DOHH2 (cell line): ENCODE measurements at regions not wholly inside any gene's neighbourhood (a gene's known extent, or its start where the extent isn't known, plus 50 kb on each side); places are given as distances from the start of the nearest gene placed in this dataset.

ENCODE experiments used
- H3F3A ChIP-seq: fragments of 200-600 bp; sonication (generic), shearing (Covaris generic); 2 replicates; pipeline ENCODE4 v1.6.0; 2016; ENCODE audit warnings: antibody characterized with exemption, mild to moderate bottlenecking; ENCODE audit not compliant: control insufficient read depth, insufficient read depth
- H3K27ac ChIP-seq: fragments of 200-600 bp; sonication (generic); 2 replicates; pipeline ENCODE4 v1.5.1; 2014; ENCODE audit warnings: low read depth, mild to moderate bottlenecking, low read length, moderate library complexity
- H3K27me3 ChIP-seq: fragments of 200-600 bp; sonication (generic); 2 replicates; pipeline ENCODE4 v1.6.1; 2014; ENCODE audit warnings: mild to moderate bottlenecking, low read length, mixed read lengths; ENCODE audit not compliant: control insufficient read depth
- H3K36me3 ChIP-seq: fragments of 200-600 bp; sonication (generic); 2 replicates; pipeline ENCODE4 v1.6.1; 2014; ENCODE audit warnings: mild to moderate bottlenecking, low read length, moderate library complexity, mixed read lengths; ENCODE audit not compliant: control insufficient read depth
- H3K4me1 ChIP-seq: fragments of 200-600 bp; sonication (generic); 2 replicates; pipeline ENCODE4 v1.6.1; 2014; ENCODE audit warnings: mild to moderate bottlenecking, low read length, mixed read lengths; ENCODE audit not compliant: control insufficient read depth
- H3K4me2 ChIP-seq: fragments of 200-600 bp; sonication (generic); 2 replicates; pipeline ENCODE4 v1.6.0; 2014; ENCODE audit warnings: mild to moderate bottlenecking, low read length, moderate library complexity
- H3K4me3 ChIP-seq: fragments of 200-600 bp; sonication (generic); 2 replicates; pipeline ENCODE4 v1.5.1; 2014; ENCODE audit warnings: mild to moderate bottlenecking, low read length, mixed read lengths
- H3K79me2 ChIP-seq: fragments of 200-600 bp; sonication (generic); 2 replicates; pipeline ENCODE4 v1.6.1; 2014; ENCODE audit warnings: mild to moderate bottlenecking, low read length, mixed read lengths; ENCODE audit not compliant: control insufficient read depth
- H3K9me2 ChIP-seq: fragments of 200-600 bp; sonication (generic); replicated peaks from 2 replicates; pipeline ENCODE4 v1.6.1; 2014; ENCODE audit warnings: mild to moderate bottlenecking, low read length, mixed read lengths; ENCODE audit not compliant: control insufficient read depth
- H3K9me3 ChIP-seq: fragments of 200-600 bp; sonication (generic); 2 replicates; pipeline ENCODE4 v1.6.1; 2014; ENCODE audit warnings: antibody characterized with exemption, low read length, mixed read lengths; ENCODE audit not compliant: control insufficient read depth, insufficient read depth
- H4K20me1 ChIP-seq: fragments of 200-600 bp; sonication (generic); 2 replicates; pipeline ENCODE4 v1.6.0; 2014; ENCODE audit warnings: low read depth, mild to moderate bottlenecking, antibody characterized with exemption, low read length, moderate library complexity; ENCODE audit not compliant: control insufficient read depth, insufficient read depth
- EZH2phosphoT487 ChIP-seq: fragments of 200-600 bp; sonication (generic); IDR thresholded peaks from 2 replicates; pipeline ENCODE4 v1.6.1; 2017; ENCODE audit warnings: borderline replicate concordance, mild to moderate bottlenecking, antibody characterized with exemption, low read length, moderate library complexity, mixed read lengths
- TF ChIP-seq, protein P1 (sequence below): fragments of 200-600 bp; sonication (generic); IDR thresholded peaks from one replicate; pipeline ENCODE4 v1.5.1; 2014; ENCODE audit warnings: antibody characterized with exemption, mild to moderate bottlenecking, low read depth, low read length; ENCODE audit not compliant: poor library complexity, severe bottlenecking

- Histone ChIP-seq H3K27ac (no peak overlapping the region), H3K4me1 (peaks cover 68% of the 10 kb centered on the region), H3K9me2 (no peaks in the 10 kb centered on the region), H3K4me2 (no peak overlapping the region), H4K20me1 (no peaks in the 10 kb centered on the region), H3K9me3 (no peaks in the 10 kb centered on the region), H3F3A (peaks cover 7% of the 10 kb centered on the region), H3K27me3 (no peaks in the 10 kb centered on the region), H3K4me3 (no peak overlapping the region), H3K36me3 (no peaks in the 10 kb centered on the region), H3K79me2 (no peaks in the 10 kb centered on the region)
- TF ChIP-seq, protein P1, sequence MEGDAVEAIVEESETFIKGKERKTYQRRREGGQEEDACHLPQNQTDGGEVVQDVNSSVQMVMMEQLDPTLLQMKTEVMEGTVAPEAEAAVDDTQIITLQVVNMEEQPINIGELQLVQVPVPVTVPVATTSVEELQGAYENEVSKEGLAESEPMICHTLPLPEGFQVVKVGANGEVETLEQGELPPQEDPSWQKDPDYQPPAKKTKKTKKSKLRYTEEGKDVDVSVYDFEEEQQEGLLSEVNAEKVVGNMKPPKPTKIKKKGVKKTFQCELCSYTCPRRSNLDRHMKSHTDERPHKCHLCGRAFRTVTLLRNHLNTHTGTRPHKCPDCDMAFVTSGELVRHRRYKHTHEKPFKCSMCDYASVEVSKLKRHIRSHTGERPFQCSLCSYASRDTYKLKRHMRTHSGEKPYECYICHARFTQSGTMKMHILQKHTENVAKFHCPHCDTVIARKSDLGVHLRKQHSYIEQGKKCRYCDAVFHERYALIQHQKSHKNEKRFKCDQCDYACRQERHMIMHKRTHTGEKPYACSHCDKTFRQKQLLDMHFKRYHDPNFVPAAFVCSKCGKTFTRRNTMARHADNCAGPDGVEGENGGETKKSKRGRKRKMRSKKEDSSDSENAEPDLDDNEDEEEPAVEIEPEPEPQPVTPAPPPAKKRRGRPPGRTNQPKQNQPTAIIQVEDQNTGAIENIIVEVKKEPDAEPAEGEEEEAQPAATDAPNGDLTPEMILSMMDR: no peak
- TF ChIP-seq EZH2phosphoT487: no peak
These were observed 120.6 kb downstream of the CRYAA start for GRCh38 chr21:43289442-43289841.

GRCh38 chr21:43287795-43288755, 119.3 kb downstream of the CRYAA start:
- Histone ChIP-seq H3K27ac (no peak overlapping the region), H3K4me3 (no peak overlapping the region), H3K9me2 (no peaks in the 10 kb centered on the region), H3K9me3 (no peaks in the 10 kb centered on the region), H3K79me2 (no peaks in the 10 kb centered on the region), H3K4me1 (peaks cover 54% of the 10 kb centered on the region), H3K36me3 (no peaks in the 10 kb centered on the region), H3F3A (no peaks in the 10 kb centered on the region), H4K20me1 (no peaks in the 10 kb centered on the region), H3K27me3 (no peaks in the 10 kb centered on the region), H3K4me2 (no peak overlapping the region)
- no peak for TF ChIP-seq EZH2phosphoT487

- TF ChIP-seq, protein P1: no peak
- no peak for TF ChIP-seq EZH2phosphoT487
- Histone ChIP-seq H3K27ac (no peak overlapping the region), H3F3A (no peaks in the 10 kb centered on the region), H3K9me2 (no peaks in the 10 kb centered on the region), H4K20me1 (no peaks in the 10 kb centered on the region), H3K4me2 (no peak overlapping the region), H3K4me1 (peaks cover 46% of the 10 kb centered on the region), H3K27me3 (no peaks in the 10 kb centered on the region), H3K9me3 (no peaks in the 10 kb centered on the region), H3K36me3 (no peaks in the 10 kb centered on the region), H3K4me3 (no peak overlapping the region), H3K79me2 (no peaks in the 10 kb centered on the region)
These were observed 118.4 kb downstream of the CRYAA start for GRCh38 chr21:43287111-43287760.

DNA sequence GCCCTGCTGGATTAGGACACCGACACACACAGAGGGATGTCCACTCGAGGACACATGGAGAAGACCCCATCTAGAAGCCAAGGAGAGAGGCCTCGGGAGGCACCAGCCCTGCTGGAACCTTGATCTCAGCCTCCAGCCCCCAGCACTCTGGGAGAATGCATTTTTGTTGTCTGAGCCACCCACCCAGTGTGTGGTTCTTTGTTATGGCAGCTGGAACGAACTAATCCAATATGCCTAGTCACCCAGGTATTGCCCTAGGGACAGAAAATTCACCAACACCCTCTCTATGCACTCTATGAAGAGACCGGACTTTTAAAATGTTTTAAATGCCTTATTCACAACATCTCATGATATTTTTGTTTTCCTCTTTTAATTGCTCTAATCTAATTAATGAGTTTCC, 117.4 kb downstream of the CRYAA start:
- H3K36me3 ChIP-seq: no peaks in the 10 kb centered on the region
- H3K4me3 ChIP-seq: no peak overlapping the region
- no peak overlapping the region for H3K4me2 ChIP-seq
- no peak overlapping the region for H3K27ac ChIP-seq
- H3K79me2 ChIP-seq: no peaks in the 10 kb centered on the region
- no peaks in the 10 kb centered on the region for H3K9me2 ChIP-seq
- no peaks in the 10 kb centered on the region for H4K20me1 ChIP-seq
- no peaks in the 10 kb centered on the region for H3K9me3 ChIP-seq
- H3K4me1 ChIP-seq: peaks cover 36% of the 10 kb centered on the region
- H3K27me3 ChIP-seq: no peaks in the 10 kb centered on the region
- no peaks in the 10 kb centered on the region for H3F3A ChIP-seq
- TF ChIP-seq, protein P1: no peak
- TF ChIP-seq EZH2phosphoT487: no peak
